ENCODE measurements at regions not wholly inside any gene's neighbourhood (a gene's known extent, or its start where the extent isn't known, plus 50 kb on each side); places are given as distances from the start of the nearest gene placed in this dataset.
"Not testable (repeated sequence)": the region's sequence is repeated elsewhere in the genome, so short reads cannot be mapped to it uniquely, and the experiment has no call there.

DNA sequence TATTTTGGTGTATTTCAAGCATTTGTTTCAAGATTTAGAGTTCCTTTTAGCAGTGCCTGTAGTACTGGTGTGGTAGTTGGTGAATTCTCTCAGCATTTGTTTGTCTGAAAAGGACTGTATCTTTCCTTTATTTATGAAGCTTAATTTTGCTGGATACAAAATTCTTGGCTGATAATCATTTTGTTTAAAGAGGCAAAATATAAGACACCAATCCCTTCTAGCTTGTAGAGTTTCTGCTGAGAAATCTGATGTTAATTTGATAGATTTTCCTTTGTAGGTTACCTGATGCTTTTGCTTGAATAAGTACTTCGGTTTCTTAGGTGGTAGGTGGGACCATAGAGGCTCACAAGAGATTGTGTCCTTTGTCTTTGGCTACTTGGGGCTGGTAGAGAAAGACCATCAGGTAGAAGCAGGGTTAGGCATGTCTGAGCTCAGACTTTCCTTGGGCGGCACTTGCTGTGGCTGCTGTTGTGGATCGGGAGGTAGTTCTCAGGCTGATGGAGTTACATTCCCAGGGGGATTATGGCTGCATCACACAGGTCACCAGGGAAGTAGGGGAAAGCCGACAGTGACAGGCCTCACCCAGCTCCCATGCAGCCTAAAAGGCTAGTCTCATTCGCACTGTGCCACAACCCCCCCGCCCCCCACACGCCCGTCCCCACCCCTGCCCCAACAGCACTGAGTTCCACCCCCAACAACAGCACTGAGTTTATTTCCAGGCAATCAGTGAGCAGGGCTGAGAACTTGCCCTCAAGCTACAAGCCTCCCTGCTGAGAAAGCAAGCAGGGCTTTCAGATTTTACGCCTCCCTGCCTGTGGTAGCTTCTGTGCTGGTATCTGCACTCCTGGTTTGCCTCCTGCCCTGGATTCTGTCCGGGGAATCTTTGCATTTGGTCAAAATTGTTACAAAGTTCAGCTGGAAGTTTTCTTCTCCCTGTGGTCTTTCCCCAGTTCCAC lies 127.1 kb upstream of the GLRA1 start:
- DNase-seq (ENCODE audit: low read depth in 3 of 3), result no peak

DNA sequence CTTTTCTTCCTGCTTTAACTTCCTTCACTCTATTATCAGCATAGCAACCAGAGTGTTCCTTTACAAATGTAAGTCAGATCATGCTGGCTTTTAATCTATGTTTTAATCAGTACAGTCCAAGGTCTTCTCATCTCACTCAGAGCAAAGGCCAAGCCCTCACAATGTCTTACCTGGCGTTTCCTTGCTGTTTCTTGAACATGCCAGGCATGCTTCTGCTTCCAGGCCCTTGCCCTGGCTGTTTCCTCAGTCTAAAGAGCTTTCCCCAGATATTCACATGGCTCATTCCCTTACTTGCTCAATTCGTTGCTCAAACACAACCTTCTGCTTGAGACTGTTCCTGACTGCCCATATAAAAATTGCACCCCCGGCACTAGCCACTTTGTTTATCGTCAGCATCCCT lies 121.7 kb upstream of the GLRA1 start:
- DNase-seq (ENCODE audit: low read depth in 3 of 3), result no peak

DNA sequence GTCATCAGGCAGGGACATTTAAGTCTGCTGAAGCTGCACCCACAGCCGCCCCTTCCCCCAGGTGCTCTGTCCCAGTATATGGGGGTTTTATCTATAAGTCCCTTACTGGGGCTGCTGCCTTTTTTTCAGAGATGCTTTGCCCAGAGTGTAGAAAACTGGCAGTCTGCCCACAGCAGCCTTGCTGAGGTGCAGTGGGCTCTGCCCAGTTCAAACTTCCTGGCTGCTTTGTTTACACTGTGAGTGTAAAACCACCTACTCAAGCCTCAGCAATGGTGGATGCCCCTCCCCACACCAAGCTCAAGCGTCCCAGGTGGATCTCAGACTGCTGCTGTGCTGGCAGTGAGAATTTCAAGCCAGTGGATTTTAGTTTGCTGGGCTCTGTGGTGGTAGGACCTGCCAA lies 114.2 kb upstream of the GLRA1 start:
- not testable (repeated sequence) for DNase-seq (ENCODE audit: low read depth in 3 of 3)

DNA sequence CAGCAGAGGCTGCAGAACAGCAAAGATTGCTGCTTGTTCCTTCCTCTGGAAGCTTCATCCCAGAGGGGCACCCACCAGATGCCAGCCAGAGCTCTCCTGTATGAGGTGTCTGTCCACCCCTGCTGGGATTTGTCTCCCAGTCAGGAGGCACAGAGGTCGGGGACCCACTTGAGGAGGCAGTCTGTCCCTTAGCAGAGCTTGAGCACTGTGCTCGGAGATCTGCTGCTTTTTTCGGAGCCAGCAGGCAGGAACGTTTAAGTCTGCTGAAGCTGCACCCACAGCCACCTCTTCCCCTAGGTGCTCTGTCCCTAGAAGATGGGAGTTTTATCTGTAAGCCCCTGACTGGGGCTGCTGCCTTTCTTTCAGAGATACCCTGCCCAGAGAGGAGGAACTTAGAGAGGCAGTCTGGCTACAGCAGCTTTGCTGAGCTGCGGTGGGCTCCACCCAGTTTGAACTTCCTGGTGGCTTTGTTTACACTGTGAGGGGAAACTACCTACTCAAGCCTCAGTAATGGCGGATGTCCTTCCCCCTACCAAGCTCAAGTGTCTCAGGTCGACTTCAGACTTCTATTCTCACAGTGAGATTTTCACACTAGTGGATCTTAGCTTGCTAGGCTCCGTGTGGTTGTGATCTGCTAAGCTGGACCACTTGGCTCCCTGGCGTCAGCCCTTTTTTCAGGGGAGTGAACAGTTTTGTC lies 101.8 kb upstream of the GLRA1 start:
- DNase-seq (ENCODE audit: low read depth in 3 of 3), result not testable (repeated sequence)

- no peak for DNase-seq (ENCODE audit: low read depth in 3 of 3)
These were observed 91.8 kb upstream of the GLRA1 start for GRCh38 chr5:152016421-152016820.

GRCh38 chr5:152007653-152008335 lies 83.1 kb upstream of the GLRA1 start:
- DNase-seq (ENCODE audit: low read depth in 3 of 3), result no peak

DNA sequence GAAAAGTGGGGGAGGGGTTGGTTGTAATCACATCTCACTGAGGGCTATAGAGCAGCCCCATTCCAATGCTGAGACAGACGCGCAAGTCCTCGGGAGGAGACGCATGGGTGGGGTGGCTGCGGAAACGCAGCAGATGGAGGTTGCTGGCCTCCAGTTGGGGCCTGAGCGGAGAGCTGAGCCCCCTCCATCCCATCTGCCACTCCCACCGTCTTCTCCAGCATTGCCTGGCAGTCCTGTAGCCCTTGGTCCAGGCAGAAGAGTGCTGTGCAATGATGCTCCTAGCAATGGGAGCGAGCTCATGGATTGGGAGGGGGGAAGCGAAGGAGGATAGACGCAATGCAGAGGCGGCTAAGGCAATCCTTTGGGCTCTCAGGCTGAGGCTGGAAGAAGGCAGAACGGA lies 79.4 kb upstream of the GLRA1 start:
- no peak for DNase-seq (ENCODE audit: low read depth in 3 of 3)
